ENCODE measurements at regions not wholly inside any gene's neighbourhood (a gene's known extent, or its start where the extent isn't known, plus 50 kb on each side); places are given as distances from the start of the nearest gene placed in this dataset.

- DNase-seq = no peak
- no peaks in the 10 kb centered on the region for H3K27me3 ChIP-seq (ENCODE audit: control insufficient read depth, insufficient read depth)
- H3K4me1 ChIP-seq (ENCODE audit: control insufficient read depth, insufficient read depth, low read length) = no peaks in the 10 kb centered on the region
- H3K27ac ChIP-seq (ENCODE audit: low read length) = no peak overlapping the region
- no peaks in the 10 kb centered on the region for H3K9me3 ChIP-seq (ENCODE audit: control insufficient read depth, low read length)
- 85% methylated on average over 6 of the region's 6 CpGs for WGBS
- intact Hi-C loops (cut with DNase I) = no loop called here
- no peak overlapping the region for H3K4me3 ChIP-seq (ENCODE audit: low read length)
- no peak for ATAC-seq
Measured at GRCh38 chr21:32064281-32064910, 191.6 kb downstream of the HUNK start.

DNA sequence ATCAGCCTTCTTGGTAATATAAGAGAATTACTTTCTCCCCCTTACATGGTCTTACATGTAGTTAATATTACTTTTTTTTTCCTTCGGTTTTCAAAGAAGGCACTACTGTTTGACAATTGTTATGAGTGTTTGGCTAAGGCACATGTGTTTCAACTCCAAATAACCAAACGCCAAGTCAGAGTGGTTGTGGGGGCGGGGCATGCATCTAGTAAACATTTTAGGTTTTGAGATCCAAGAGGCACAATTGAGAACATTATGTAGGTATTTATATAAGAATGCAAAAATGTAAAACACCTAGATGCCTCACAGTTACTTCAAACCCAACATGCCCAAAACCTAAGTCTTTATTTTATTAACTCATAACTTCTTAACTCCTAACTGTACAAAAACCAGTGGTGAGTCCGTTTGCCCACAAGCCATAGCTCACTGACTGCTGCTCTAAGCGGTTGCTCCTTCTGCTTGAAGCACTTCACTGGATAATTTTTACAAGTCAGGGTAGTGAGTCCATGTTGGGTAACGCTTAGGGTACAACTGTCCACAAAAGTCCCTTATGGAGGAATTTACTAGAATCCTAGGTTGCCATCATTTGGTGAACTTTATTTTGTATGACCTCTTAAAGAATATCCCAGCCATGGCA lies 189.9 kb downstream of the HUNK start:
- ATAC-seq = no peak
- DNase-seq = no peak
- H3K27ac ChIP-seq (ENCODE audit: low read length) = no peak overlapping the region
- H3K9me3 ChIP-seq (ENCODE audit: control insufficient read depth, low read length) = no peaks in the 10 kb centered on the region
- H3K4me3 ChIP-seq (ENCODE audit: low read length) = no peak overlapping the region
- 72% methylated on average over 6 of the region's 6 CpGs for WGBS
- intact Hi-C loops (cut with DNase I) = no loop called here
- H3K27me3 ChIP-seq (ENCODE audit: control insufficient read depth, insufficient read depth) = no peaks in the 10 kb centered on the region
- no peaks in the 10 kb centered on the region for H3K4me1 ChIP-seq (ENCODE audit: control insufficient read depth, insufficient read depth, low read length)

DNA sequence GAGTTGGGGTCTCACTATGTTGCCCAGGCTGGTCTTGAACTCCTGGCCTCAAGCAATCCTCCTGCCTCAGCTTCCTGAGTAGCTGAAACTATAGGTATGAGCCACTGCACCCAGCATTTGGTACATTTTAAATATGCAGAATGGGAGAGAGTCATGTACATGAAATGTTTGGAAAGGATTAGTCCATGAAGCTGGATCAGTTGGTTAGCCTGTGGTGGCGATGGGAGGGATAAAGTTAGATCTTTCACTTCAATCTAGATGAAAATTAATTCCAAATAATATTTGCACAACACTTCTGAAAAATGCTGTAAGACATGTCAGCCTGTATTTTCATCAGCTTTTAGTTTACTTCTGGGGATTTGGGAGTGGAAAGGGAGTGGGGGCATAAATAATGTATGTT lies 188.9 kb downstream of the HUNK start:
- DNase-seq (no peak), ATAC-seq (no peak)
- Histone ChIP-seq H3K27ac (ENCODE audit: low read length) (no peak overlapping the region), H3K4me3 (ENCODE audit: low read length) (no peak overlapping the region), H3K27me3 (ENCODE audit: control insufficient read depth, insufficient read depth) (no peaks in the 10 kb centered on the region), H3K9me3 (ENCODE audit: control insufficient read depth, low read length) (no peaks in the 10 kb centered on the region), H3K4me1 (ENCODE audit: control insufficient read depth, insufficient read depth, low read length) (no peaks in the 10 kb centered on the region)
- WGBS = 90% methylated on average over 1 of the region's 1 CpG
- intact Hi-C loops (cut with DNase I) = no loop called here

DNA sequence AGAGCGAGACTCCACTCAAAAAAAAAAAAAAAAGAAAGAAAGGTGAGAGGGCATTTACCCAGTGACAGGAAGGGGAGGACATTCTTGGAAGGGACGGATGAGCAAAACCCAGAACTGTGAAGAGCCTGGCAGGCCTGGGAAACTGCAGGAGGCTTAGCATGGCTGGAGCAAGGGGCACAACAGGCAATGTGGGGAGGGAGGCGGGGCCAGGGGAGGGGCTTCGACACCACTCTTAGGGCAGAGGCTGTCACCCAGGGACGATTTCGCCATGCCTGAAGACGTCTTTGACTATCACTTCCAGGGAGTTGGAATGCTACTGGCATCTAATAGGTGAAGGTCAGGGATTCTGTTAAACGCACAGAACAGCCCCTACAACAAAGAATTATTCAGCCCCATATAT lies 184.0 kb downstream of the HUNK start:
- no peaks in the 10 kb centered on the region for H3K9me3 ChIP-seq (ENCODE audit: control insufficient read depth, low read length)
- no peaks in the 10 kb centered on the region for H3K27me3 ChIP-seq (ENCODE audit: control insufficient read depth, insufficient read depth)
- H3K27ac ChIP-seq (ENCODE audit: low read length) = no peak overlapping the region
- no peak overlapping the region for H3K4me3 ChIP-seq (ENCODE audit: low read length)
- ATAC-seq = no peak
- WGBS = 73% methylated on average over 8 of the region's 8 CpGs
- no peak for DNase-seq
- H3K4me1 ChIP-seq (ENCODE audit: control insufficient read depth, insufficient read depth, low read length) = no peaks in the 10 kb centered on the region
- intact Hi-C loops (cut with DNase I) = no loop called here

- no peak overlapping the region for H3K27ac ChIP-seq (ENCODE audit: low read length)
- intact Hi-C loops (cut with DNase I) = no loop called here
- 48% methylated on average over 3 of the region's 3 CpGs for WGBS
- no peak overlapping the region for H3K4me3 ChIP-seq (ENCODE audit: low read length)
- no peaks in the 10 kb centered on the region for H3K4me1 ChIP-seq (ENCODE audit: control insufficient read depth, insufficient read depth, low read length)
- H3K27me3 ChIP-seq (ENCODE audit: control insufficient read depth, insufficient read depth) = no peaks in the 10 kb centered on the region
- ATAC-seq (no peak), DNase-seq (no peak)
- no peaks in the 10 kb centered on the region for H3K9me3 ChIP-seq (ENCODE audit: control insufficient read depth, low read length)
Measured at GRCh38 chr21:32055305-32055704, 182.5 kb downstream of the HUNK start.

All from right cardiac atrium (tissue), 5 donors.